ENCODE measurements at regions not wholly inside any gene's neighbourhood (a gene's known extent, or its start where the extent isn't known, plus 50 kb on each side); places are given as distances from the start of the nearest gene placed in this dataset.

DNA sequence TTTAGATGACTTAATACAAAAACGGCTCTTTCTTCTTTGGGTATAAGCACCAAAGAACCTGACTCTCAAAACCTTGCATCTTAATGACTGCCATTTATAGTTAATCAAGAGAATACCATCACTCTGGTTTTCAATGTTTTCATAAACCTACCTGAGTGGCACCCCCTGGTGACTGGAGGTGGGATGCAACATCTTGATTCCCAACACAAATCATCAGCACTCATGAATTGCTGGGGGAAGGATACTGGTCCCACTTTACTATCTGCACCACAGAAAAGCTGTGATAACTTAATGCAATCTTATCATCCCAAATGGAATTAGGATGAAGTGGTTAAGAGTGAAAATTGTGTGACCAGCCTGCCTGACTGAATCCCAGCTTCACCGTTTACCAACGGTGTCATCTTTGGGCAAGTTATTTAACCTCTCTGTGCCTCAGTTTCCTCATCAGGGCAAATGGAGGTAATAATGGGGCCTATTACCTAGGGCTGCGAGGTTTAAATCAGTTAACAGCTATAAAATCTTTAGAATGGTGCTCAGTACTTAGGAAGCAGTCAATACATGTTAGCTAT lies 366.4 kb downstream of the KLF12 start:
- no peak overlapping the region for H2AFZ ChIP-seq (ENCODE audit: low read depth, low read length)
- H3K27ac ChIP-seq (ENCODE audit: low read length, poor library complexity, severe bottlenecking): no peak overlapping the region
- H3K23ac ChIP-seq (ENCODE audit: low read length in 2 of 2): no peak overlapping the region
- no peak overlapping the region for H2BK120ac ChIP-seq (ENCODE audit: low read depth, low read length)
- no peak overlapping the region for H4K91ac ChIP-seq (ENCODE audit: low read length)
- peak overlapping the region in 1 of 2 experiments; percentile 16 for H3K18ac ChIP-seq (ENCODE audit: low read depth in 1 of 2, low read length in 2 of 2)
- H2AK5ac ChIP-seq (ENCODE audit: low read length, severe bottlenecking): no peak overlapping the region
- peaks cover 3% of the 10 kb centered on the region for H3K4me1 ChIP-seq (ENCODE audit: control insufficient read depth, insufficient read depth, low read depth, low read length)
- H2BK5ac ChIP-seq (ENCODE audit: low read depth, low read length, poor library complexity, severe bottlenecking): no peak overlapping the region
- WGBS: 93% methylated on average over 4 of the region's 4 CpGs
- H2BK12ac ChIP-seq (ENCODE audit: low read length in 2 of 2): peak overlapping the region; percentile 24 to 29
- H3K4ac ChIP-seq (ENCODE audit: low read depth in 1 of 2, low read length in 2 of 2): no peak overlapping the region
- no peak overlapping the region for H3K9ac ChIP-seq (ENCODE audit: low read length)
- H3K27me3 ChIP-seq (ENCODE audit: control insufficient read depth in 1 of 2, insufficient read depth in 1 of 2, low read length in 2 of 2): no peaks in the 10 kb centered on the region
- no peak overlapping the region for H2BK15ac ChIP-seq (ENCODE audit: low read depth, poor library complexity, severe bottlenecking)
- DNase-seq: no peak
- H3K4me3 ChIP-seq (ENCODE audit: insufficient read depth in 1 of 2, low read depth in 1 of 2, low read length in 2 of 2): no peak overlapping the region
- H3K36me3 ChIP-seq (ENCODE audit: control insufficient read depth in 1 of 2, insufficient read depth in 2 of 2, low read depth in 1 of 2, low read length in 2 of 2): peaks cover 0 to 19% of the 10 kb centered on the region in 2 experiments
- peak overlapping the region; percentile 3 for H4K8ac ChIP-seq (ENCODE audit: low read length)
- no peak overlapping the region for H3K4me2 ChIP-seq (ENCODE audit: low read length, poor library complexity, severe bottlenecking)
- no peak overlapping the region for H3K14ac ChIP-seq (ENCODE audit: low read length in 2 of 2)
- H3K9me3 ChIP-seq (ENCODE audit: control insufficient read depth, low read length): no peaks in the 10 kb centered on the region
- peaks cover 11% of the 10 kb centered on the region for H3K79me1 ChIP-seq (replicated peaks; ENCODE audit: low read length, poor library complexity, severe bottlenecking)

- H4K8ac ChIP-seq (ENCODE audit: low read length): no peak overlapping the region
- H3K14ac ChIP-seq (ENCODE audit: low read length in 2 of 2): peak overlapping the region in 1 of 2 experiments; percentile 70
- H3K27me3 ChIP-seq (ENCODE audit: control insufficient read depth in 1 of 2, insufficient read depth in 1 of 2, low read length in 2 of 2): no peaks in the 10 kb centered on the region
- no peak overlapping the region for H3K27ac ChIP-seq (ENCODE audit: low read length, poor library complexity, severe bottlenecking)
- no peak overlapping the region for H3K18ac ChIP-seq (ENCODE audit: low read depth in 1 of 2, low read length in 2 of 2)
- no peak overlapping the region for H2AFZ ChIP-seq (ENCODE audit: low read depth, low read length)
- H2BK15ac ChIP-seq (ENCODE audit: low read depth, poor library complexity, severe bottlenecking): no peak overlapping the region
- H3K4me3 ChIP-seq (ENCODE audit: insufficient read depth in 1 of 2, low read depth in 1 of 2, low read length in 2 of 2): no peak overlapping the region
- 81% methylated on average over 3 of the region's 3 CpGs for WGBS
- H3K9me3 ChIP-seq (ENCODE audit: control insufficient read depth, low read length): no peaks in the 10 kb centered on the region
- peak; percentile 72 for DNase-seq
- H3K36me3 ChIP-seq (ENCODE audit: control insufficient read depth in 1 of 2, insufficient read depth in 2 of 2, low read depth in 1 of 2, low read length in 2 of 2): peaks cover 0 to 18% of the 10 kb centered on the region in 2 experiments
- H2BK120ac ChIP-seq (ENCODE audit: low read depth, low read length): no peak overlapping the region
- peaks cover 1% of the 10 kb centered on the region for H3K4me1 ChIP-seq (ENCODE audit: control insufficient read depth, insufficient read depth, low read depth, low read length)
- H2BK5ac ChIP-seq (ENCODE audit: low read depth, low read length, poor library complexity, severe bottlenecking): no peak overlapping the region
- no peak overlapping the region for H4K91ac ChIP-seq (ENCODE audit: low read length)
- peaks cover 11% of the 10 kb centered on the region for H3K79me1 ChIP-seq (replicated peaks; ENCODE audit: low read length, poor library complexity, severe bottlenecking)
- H3K9ac ChIP-seq (ENCODE audit: low read length): no peak overlapping the region
- no peak overlapping the region for H2AK5ac ChIP-seq (ENCODE audit: low read length, severe bottlenecking)
- peak overlapping the region in 1 of 2 experiments; percentile 78 for H2BK12ac ChIP-seq (ENCODE audit: low read length in 2 of 2)
- no peak overlapping the region for H3K4ac ChIP-seq (ENCODE audit: low read depth in 1 of 2, low read length in 2 of 2)
- H3K4me2 ChIP-seq (ENCODE audit: low read length, poor library complexity, severe bottlenecking): no peak overlapping the region
- peak overlapping the region in 1 of 2 experiments; percentile 50 for H3K23ac ChIP-seq (ENCODE audit: low read length in 2 of 2)
These were observed 366.9 kb downstream of the KLF12 start for GRCh38 chr13:73767191-73767741.

GRCh38 chr13:73765651-73766384 lies 368.4 kb downstream of the KLF12 start:
- no peak overlapping the region for H3K14ac ChIP-seq (ENCODE audit: low read length in 2 of 2)
- no peak overlapping the region for H4K91ac ChIP-seq (ENCODE audit: low read length)
- peak overlapping the region; percentile 34 for H3K4me2 ChIP-seq (ENCODE audit: low read length, poor library complexity, severe bottlenecking)
- H3K9me3 ChIP-seq (ENCODE audit: control insufficient read depth, low read length): no peaks in the 10 kb centered on the region
- no peak overlapping the region for H2AK5ac ChIP-seq (ENCODE audit: low read length, severe bottlenecking)
- H2BK5ac ChIP-seq (ENCODE audit: low read depth, low read length, poor library complexity, severe bottlenecking): peak overlapping the region; percentile 84
- peak overlapping the region in 1 of 2 experiments; percentile 52 for H2BK12ac ChIP-seq (ENCODE audit: low read length in 2 of 2)
- H4K8ac ChIP-seq (ENCODE audit: low read length): peak overlapping the region; percentile 82
- H2AFZ ChIP-seq (ENCODE audit: low read depth, low read length): no peak overlapping the region
- peaks cover 11% of the 10 kb centered on the region for H3K79me1 ChIP-seq (replicated peaks; ENCODE audit: low read length, poor library complexity, severe bottlenecking)
- H3K4me3 ChIP-seq (ENCODE audit: insufficient read depth in 1 of 2, low read depth in 1 of 2, low read length in 2 of 2): peak overlapping the region in 1 of 2 experiments; percentile 51
- H3K18ac ChIP-seq (ENCODE audit: low read depth in 1 of 2, low read length in 2 of 2): peak overlapping the region; percentile 40 to 75
- 11% methylated on average over 11 of the region's 12 CpGs for WGBS
- H3K27me3 ChIP-seq (ENCODE audit: control insufficient read depth in 1 of 2, insufficient read depth in 1 of 2, low read length in 2 of 2): no peaks in the 10 kb centered on the region
- DNase-seq: peak; percentile 65
- H3K9ac ChIP-seq (ENCODE audit: low read length): peak overlapping the region; percentile 61
- H2BK120ac ChIP-seq (ENCODE audit: low read depth, low read length): peak overlapping the region; percentile 49
- H3K23ac ChIP-seq (ENCODE audit: low read length in 2 of 2): no peak overlapping the region
- H2BK15ac ChIP-seq (ENCODE audit: low read depth, poor library complexity, severe bottlenecking): no peak overlapping the region
- peak overlapping the region in 1 of 2 experiments; percentile 67 for H3K4ac ChIP-seq (ENCODE audit: low read depth in 1 of 2, low read length in 2 of 2)
- H3K36me3 ChIP-seq (ENCODE audit: control insufficient read depth in 1 of 2, insufficient read depth in 2 of 2, low read depth in 1 of 2, low read length in 2 of 2): peaks cover 0 to 25% of the 10 kb centered on the region in 2 experiments
- peak overlapping the region; percentile 82 for H3K27ac ChIP-seq (ENCODE audit: low read length, poor library complexity, severe bottlenecking)
- H3K4me1 ChIP-seq (ENCODE audit: control insufficient read depth, insufficient read depth, low read depth, low read length): peaks cover 1% of the 10 kb centered on the region

GRCh38 chr13:73759434-73759833 lies 374.8 kb downstream of the KLF12 start:
- H2BK15ac ChIP-seq (ENCODE audit: low read depth, poor library complexity, severe bottlenecking): no peak overlapping the region
- no peak overlapping the region for H3K23ac ChIP-seq (ENCODE audit: low read length in 2 of 2)
- H4K91ac ChIP-seq (ENCODE audit: low read length): no peak overlapping the region
- H3K79me1 ChIP-seq (replicated peaks; ENCODE audit: low read length, poor library complexity, severe bottlenecking): peaks cover 3% of the 10 kb centered on the region
- no peak overlapping the region for H2AK5ac ChIP-seq (ENCODE audit: low read length, severe bottlenecking)
- no peaks in the 10 kb centered on the region for H3K27me3 ChIP-seq (ENCODE audit: control insufficient read depth in 1 of 2, insufficient read depth in 1 of 2, low read length in 2 of 2)
- H3K9ac ChIP-seq (ENCODE audit: low read length): no peak overlapping the region
- H4K8ac ChIP-seq (ENCODE audit: low read length): no peak overlapping the region
- H3K14ac ChIP-seq (ENCODE audit: low read length in 2 of 2): no peak overlapping the region
- no peaks in the 10 kb centered on the region for H3K4me1 ChIP-seq (ENCODE audit: control insufficient read depth, insufficient read depth, low read depth, low read length)
- H2BK12ac ChIP-seq (ENCODE audit: low read length in 2 of 2): no peak overlapping the region
- no peak overlapping the region for H3K4ac ChIP-seq (ENCODE audit: low read depth in 1 of 2, low read length in 2 of 2)
- no peak overlapping the region for H3K27ac ChIP-seq (ENCODE audit: low read length, poor library complexity, severe bottlenecking)
- H3K4me3 ChIP-seq (ENCODE audit: insufficient read depth in 1 of 2, low read depth in 1 of 2, low read length in 2 of 2): no peak overlapping the region
- H2BK120ac ChIP-seq (ENCODE audit: low read depth, low read length): no peak overlapping the region
- H3K36me3 ChIP-seq (ENCODE audit: control insufficient read depth in 1 of 2, insufficient read depth in 2 of 2, low read depth in 1 of 2, low read length in 2 of 2): peaks cover 0 to 25% of the 10 kb centered on the region in 2 experiments
- no peak overlapping the region for H2AFZ ChIP-seq (ENCODE audit: low read depth, low read length)
- H2BK5ac ChIP-seq (ENCODE audit: low read depth, low read length, poor library complexity, severe bottlenecking): no peak overlapping the region
- no peak for DNase-seq
- H3K18ac ChIP-seq (ENCODE audit: low read depth in 1 of 2, low read length in 2 of 2): no peak overlapping the region
- H3K4me2 ChIP-seq (ENCODE audit: low read length, poor library complexity, severe bottlenecking): no peak overlapping the region
- WGBS: 88% methylated on average over 4 of the region's 5 CpGs
- H3K9me3 ChIP-seq (ENCODE audit: control insufficient read depth, low read length): no peaks in the 10 kb centered on the region

All from mesenchymal stem cell (in vitro differentiated cells and primary cell).